ENCODE measurements at regions not wholly inside any gene's neighbourhood (a gene's known extent, or its start where the extent isn't known, plus 50 kb on each side); places are given as distances from the start of the nearest gene placed in this dataset.

GRCh38 chr4:137722910-137723309 is 190.6 kb upstream of the PCDH18 start:
- TF ChIP-seq, protein P1, sequence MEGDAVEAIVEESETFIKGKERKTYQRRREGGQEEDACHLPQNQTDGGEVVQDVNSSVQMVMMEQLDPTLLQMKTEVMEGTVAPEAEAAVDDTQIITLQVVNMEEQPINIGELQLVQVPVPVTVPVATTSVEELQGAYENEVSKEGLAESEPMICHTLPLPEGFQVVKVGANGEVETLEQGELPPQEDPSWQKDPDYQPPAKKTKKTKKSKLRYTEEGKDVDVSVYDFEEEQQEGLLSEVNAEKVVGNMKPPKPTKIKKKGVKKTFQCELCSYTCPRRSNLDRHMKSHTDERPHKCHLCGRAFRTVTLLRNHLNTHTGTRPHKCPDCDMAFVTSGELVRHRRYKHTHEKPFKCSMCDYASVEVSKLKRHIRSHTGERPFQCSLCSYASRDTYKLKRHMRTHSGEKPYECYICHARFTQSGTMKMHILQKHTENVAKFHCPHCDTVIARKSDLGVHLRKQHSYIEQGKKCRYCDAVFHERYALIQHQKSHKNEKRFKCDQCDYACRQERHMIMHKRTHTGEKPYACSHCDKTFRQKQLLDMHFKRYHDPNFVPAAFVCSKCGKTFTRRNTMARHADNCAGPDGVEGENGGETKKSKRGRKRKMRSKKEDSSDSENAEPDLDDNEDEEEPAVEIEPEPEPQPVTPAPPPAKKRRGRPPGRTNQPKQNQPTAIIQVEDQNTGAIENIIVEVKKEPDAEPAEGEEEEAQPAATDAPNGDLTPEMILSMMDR (IDR thresholded peaks at IDR 0.05; ENCODE audit: borderline replicate concordance, extremely low read depth, insufficient read depth): no peak
- H3K9ac ChIP-seq (ENCODE audit: low read length in 3 of 3): no peak overlapping the region
- peaks cover 0 to 7% (median 0%) of the 10 kb centered on the region in 3 donors for H3K9me3 ChIP-seq (ENCODE audit: control insufficient read depth in 2 of 3, insufficient read depth in 1 of 3, low read length in 3 of 3)
- no peak overlapping the region for H3K4me3 ChIP-seq (ENCODE audit: low read length in 3 of 3)
- H3K36me3 ChIP-seq (ENCODE audit: control insufficient read depth in 2 of 3, insufficient read depth in 3 of 3, low read length in 3 of 3): no peaks in the 10 kb centered on the region
- H3K27me3 ChIP-seq (ENCODE audit: control insufficient read depth, insufficient read depth, low read length): no peaks in the 10 kb centered on the region
- FAIRE-seq: no peak
- no peaks in the 10 kb centered on the region for H3K4me1 ChIP-seq (ENCODE audit: control insufficient read depth in 2 of 3, insufficient read depth in 2 of 3, low read depth in 1 of 3, low read length in 3 of 3)
- DNase-seq: no peak
- H3K27ac ChIP-seq (ENCODE audit: low read depth in 2 of 2, low read length in 2 of 2): no peak overlapping the region
- intact Hi-C loops (cut with DNase I): no loop called here

- intact Hi-C loops (cut with DNase I): no loop called here
- no peak for FAIRE-seq
Measured at GRCh38 chr4:137711502-137711901, 179.2 kb upstream of the PCDH18 start.

GRCh38 chr4:137707626-137708025 is 175.3 kb upstream of the PCDH18 start:
- H3K9ac ChIP-seq (ENCODE audit: low read length in 3 of 3): no peak overlapping the region
- FAIRE-seq (no peak), DNase-seq (no peak)
- H3K4me3 ChIP-seq (ENCODE audit: low read length in 3 of 3): no peak overlapping the region
- no peak overlapping the region for H3K27ac ChIP-seq (ENCODE audit: low read depth in 2 of 2, low read length in 2 of 2)
- no peaks in the 10 kb centered on the region for H3K27me3 ChIP-seq (ENCODE audit: control insufficient read depth, insufficient read depth, low read length)
- H3K36me3 ChIP-seq (ENCODE audit: control insufficient read depth in 2 of 3, insufficient read depth in 3 of 3, low read length in 3 of 3): no peaks in the 10 kb centered on the region
- peaks cover 0 to 2% (median 0%) of the 10 kb centered on the region in 3 donors for H3K4me1 ChIP-seq (ENCODE audit: control insufficient read depth in 2 of 3, insufficient read depth in 2 of 3, low read depth in 1 of 3, low read length in 3 of 3)
- H3K9me3 ChIP-seq (ENCODE audit: control insufficient read depth in 2 of 3, insufficient read depth in 1 of 3, low read length in 3 of 3): no peaks in the 10 kb centered on the region
- TF ChIP-seq, protein P1 (IDR thresholded peaks at IDR 0.05; ENCODE audit: borderline replicate concordance, extremely low read depth, insufficient read depth): no peak
- intact Hi-C loops (cut with DNase I): no loop called here

More at GRCh38 chr4:137711502-137711901, 179.2 kb upstream of the PCDH18 start:
- DNase-seq: no peak
- Histone ChIP-seq H3K36me3 (ENCODE audit: control insufficient read depth in 2 of 3, insufficient read depth in 3 of 3, low read length in 3 of 3) (no peaks in the 10 kb centered on the region), H3K4me1 (ENCODE audit: control insufficient read depth in 2 of 3, insufficient read depth in 2 of 3, low read depth in 1 of 3, low read length in 3 of 3) (no peaks in the 10 kb centered on the region), H3K27ac (ENCODE audit: low read depth in 2 of 2, low read length in 2 of 2) (no peak overlapping the region), H3K9ac (ENCODE audit: low read length in 3 of 3) (no peak overlapping the region), H3K9me3 (ENCODE audit: control insufficient read depth in 2 of 3, insufficient read depth in 1 of 3, low read length in 3 of 3) (no peaks in the 10 kb centered on the region), H3K4me3 (ENCODE audit: low read length in 3 of 3) (no peak overlapping the region), H3K27me3 (ENCODE audit: control insufficient read depth, insufficient read depth, low read length) (no peaks in the 10 kb centered on the region)
- TF ChIP-seq, protein P1 (IDR thresholded peaks at IDR 0.05; ENCODE audit: borderline replicate concordance, extremely low read depth, insufficient read depth): no peak

- H3K9me3 ChIP-seq (ENCODE audit: control insufficient read depth in 2 of 3, insufficient read depth in 1 of 3, low read length in 3 of 3): no peaks in the 10 kb centered on the region
- no peak overlapping the region for H3K9ac ChIP-seq (ENCODE audit: low read length in 3 of 3)
- no peak overlapping the region for H3K4me3 ChIP-seq (ENCODE audit: low read length in 3 of 3)
- intact Hi-C loops (cut with DNase I): no loop called here
- H3K27me3 ChIP-seq (ENCODE audit: control insufficient read depth, insufficient read depth, low read length): no peaks in the 10 kb centered on the region
- TF ChIP-seq, protein P1 (IDR thresholded peaks at IDR 0.05; ENCODE audit: borderline replicate concordance, extremely low read depth, insufficient read depth): no peak
- no peak overlapping the region for H3K27ac ChIP-seq (ENCODE audit: low read depth in 2 of 2, low read length in 2 of 2)
- peaks cover 0 to 2% (median 0%) of the 10 kb centered on the region in 3 donors for H3K4me1 ChIP-seq (ENCODE audit: control insufficient read depth in 2 of 3, insufficient read depth in 2 of 3, low read depth in 1 of 3, low read length in 3 of 3)
- no peaks in the 10 kb centered on the region for H3K36me3 ChIP-seq (ENCODE audit: control insufficient read depth in 2 of 3, insufficient read depth in 3 of 3, low read length in 3 of 3)
- DNase-seq: peak in 1 of 5 donors; percentile 55
- no peak for FAIRE-seq
Measured at GRCh38 chr4:137707102-137707620, 174.9 kb upstream of the PCDH18 start.

Data from kidney (tissue), 13 donors.